ENCODE measurements at regions not wholly inside any gene's neighbourhood (a gene's known extent, or its start where the extent isn't known, plus 50 kb on each side); places are given as distances from the start of the nearest gene placed in this dataset.

DNA sequence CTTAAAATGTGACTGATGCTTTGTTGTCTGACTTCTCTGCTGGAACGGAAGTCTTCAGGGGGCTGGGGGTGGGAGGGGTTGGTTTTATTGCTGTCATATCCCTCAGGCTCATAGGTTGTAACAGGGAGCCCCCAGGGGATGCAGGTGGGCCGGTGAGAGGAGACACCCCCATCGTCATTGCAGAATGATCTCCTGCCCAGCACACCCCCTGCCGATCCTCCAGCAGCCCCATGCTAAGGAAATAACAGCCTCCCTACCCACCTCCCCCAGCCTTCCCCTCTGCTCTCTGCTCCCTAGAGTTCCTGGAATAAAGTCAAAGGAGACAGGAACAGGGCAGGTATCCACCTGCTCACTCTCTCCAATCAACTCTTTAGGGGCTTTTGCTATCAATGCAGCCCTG is 270.1 kb upstream of the TNRC6C start:
- no peak for TF ChIP-seq EZH2 (IDR thresholded peaks at IDR 0.05; ENCODE audit: low read length, unreplicated experiment)
- TF ChIP-seq, protein P1, sequence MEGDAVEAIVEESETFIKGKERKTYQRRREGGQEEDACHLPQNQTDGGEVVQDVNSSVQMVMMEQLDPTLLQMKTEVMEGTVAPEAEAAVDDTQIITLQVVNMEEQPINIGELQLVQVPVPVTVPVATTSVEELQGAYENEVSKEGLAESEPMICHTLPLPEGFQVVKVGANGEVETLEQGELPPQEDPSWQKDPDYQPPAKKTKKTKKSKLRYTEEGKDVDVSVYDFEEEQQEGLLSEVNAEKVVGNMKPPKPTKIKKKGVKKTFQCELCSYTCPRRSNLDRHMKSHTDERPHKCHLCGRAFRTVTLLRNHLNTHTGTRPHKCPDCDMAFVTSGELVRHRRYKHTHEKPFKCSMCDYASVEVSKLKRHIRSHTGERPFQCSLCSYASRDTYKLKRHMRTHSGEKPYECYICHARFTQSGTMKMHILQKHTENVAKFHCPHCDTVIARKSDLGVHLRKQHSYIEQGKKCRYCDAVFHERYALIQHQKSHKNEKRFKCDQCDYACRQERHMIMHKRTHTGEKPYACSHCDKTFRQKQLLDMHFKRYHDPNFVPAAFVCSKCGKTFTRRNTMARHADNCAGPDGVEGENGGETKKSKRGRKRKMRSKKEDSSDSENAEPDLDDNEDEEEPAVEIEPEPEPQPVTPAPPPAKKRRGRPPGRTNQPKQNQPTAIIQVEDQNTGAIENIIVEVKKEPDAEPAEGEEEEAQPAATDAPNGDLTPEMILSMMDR (conservative IDR thresholded peaks at IDR 0.05; ENCODE audit: low read depth, low read length), result no peak
- no peak for TF ChIP-seq EZH2phosphoT487 (IDR thresholded peaks at IDR 0.05; ENCODE audit: borderline replicate concordance, low read length)

Measured in PC-3 (cell line).